ENCODE measurements at regions not wholly inside any gene's neighbourhood (a gene's known extent, or its start where the extent isn't known, plus 50 kb on each side); places are given as distances from the start of the nearest gene placed in this dataset.

- Mint-ChIP-seq H3K4me3 (no peak overlapping the region), H3K36me3 (no peaks in the 10 kb centered on the region), H3K9me3 (peaks cover 10% of the 10 kb centered on the region), H3K4me1 (no peaks in the 10 kb centered on the region), H3K27me3 (no peaks in the 10 kb centered on the region), H3K27ac (no peak overlapping the region)
- no peak for DNase-seq
Observed at GRCh38 chr2:52395912-52396311, 1364.0 kb upstream of the NRXN1 start.

- no peak for DNase-seq
- Mint-ChIP-seq H3K4me3 (no peak overlapping the region), H3K36me3 (no peaks in the 10 kb centered on the region), H3K27me3 (no peaks in the 10 kb centered on the region), H3K9me3 (peaks cover 3% of the 10 kb centered on the region), H3K4me1 (no peaks in the 10 kb centered on the region), H3K27ac (no peak overlapping the region)
Observed at GRCh38 chr2:52391621-52392020, 1359.7 kb upstream of the NRXN1 start.

- Mint-ChIP-seq H3K36me3 (no peaks in the 10 kb centered on the region), H3K9me3 (peaks cover 3% of the 10 kb centered on the region), H3K27me3 (no peaks in the 10 kb centered on the region)
Observed at GRCh38 chr2:52390651-52391050, 1358.7 kb upstream of the NRXN1 start.

GRCh38 chr2:52387937-52388590 is 1356.1 kb upstream of the NRXN1 start:
- Mint-ChIP-seq H3K9me3 (no peaks in the 10 kb centered on the region), H3K27me3 (no peaks in the 10 kb centered on the region), H3K27ac (no peak overlapping the region), H3K36me3 (no peaks in the 10 kb centered on the region), H3K4me3 (no peak overlapping the region), H3K4me1 (no peaks in the 10 kb centered on the region)
- DNase-seq: no peak

More at GRCh38 chr2:52390651-52391050, 1358.7 kb upstream of the NRXN1 start:
- no peak overlapping the region for H3K4me3 Mint-ChIP-seq
- H3K4me1 Mint-ChIP-seq: no peaks in the 10 kb centered on the region
- no peak for DNase-seq
- H3K27ac Mint-ChIP-seq: no peak overlapping the region

- no peak overlapping the region for H3K4me3 Mint-ChIP-seq
- H3K4me1 Mint-ChIP-seq: no peaks in the 10 kb centered on the region
- no peaks in the 10 kb centered on the region for H3K36me3 Mint-ChIP-seq
- no peak for DNase-seq
- no peaks in the 10 kb centered on the region for H3K27me3 Mint-ChIP-seq
- no peak overlapping the region for H3K27ac Mint-ChIP-seq
- H3K9me3 Mint-ChIP-seq: no peaks in the 10 kb centered on the region
Observed at GRCh38 chr2:52386433-52387030, 1354.6 kb upstream of the NRXN1 start.

GRCh38 chr2:52383541-52383940 is 1351.6 kb upstream of the NRXN1 start:
- no peak for DNase-seq
- peaks cover 5% of the 10 kb centered on the region for H3K9me3 Mint-ChIP-seq
- H3K36me3 Mint-ChIP-seq: no peaks in the 10 kb centered on the region
- no peaks in the 10 kb centered on the region for H3K27me3 Mint-ChIP-seq
- H3K4me1 Mint-ChIP-seq: no peaks in the 10 kb centered on the region
- H3K27ac Mint-ChIP-seq: no peak overlapping the region
- no peak overlapping the region for H3K4me3 Mint-ChIP-seq

- H3K9me3 Mint-ChIP-seq: peaks cover 7% of the 10 kb centered on the region
- H3K27me3 Mint-ChIP-seq: no peaks in the 10 kb centered on the region
- no peak overlapping the region for H3K27ac Mint-ChIP-seq
- no peaks in the 10 kb centered on the region for H3K4me1 Mint-ChIP-seq
- no peaks in the 10 kb centered on the region for H3K36me3 Mint-ChIP-seq
- H3K4me3 Mint-ChIP-seq: no peak overlapping the region
- no peak for DNase-seq
Observed at GRCh38 chr2:52369178-52369577, 1337.2 kb upstream of the NRXN1 start.

- no peaks in the 10 kb centered on the region for H3K36me3 Mint-ChIP-seq
- H3K4me1 Mint-ChIP-seq: no peaks in the 10 kb centered on the region
- no peak overlapping the region for H3K4me3 Mint-ChIP-seq
- no peak for DNase-seq
- H3K27ac Mint-ChIP-seq: no peak overlapping the region
- peaks cover 7% of the 10 kb centered on the region for H3K9me3 Mint-ChIP-seq
- H3K27me3 Mint-ChIP-seq: no peaks in the 10 kb centered on the region
Observed at GRCh38 chr2:52368141-52368540, 1336.2 kb upstream of the NRXN1 start.

GRCh38 chr2:52365946-52366345 is 1334.0 kb upstream of the NRXN1 start:
- Mint-ChIP-seq H3K9me3 (peaks cover 5% of the 10 kb centered on the region), H3K27me3 (no peaks in the 10 kb centered on the region), H3K36me3 (no peaks in the 10 kb centered on the region), H3K27ac (no peak overlapping the region), H3K4me1 (no peaks in the 10 kb centered on the region), H3K4me3 (no peak overlapping the region)
- no peak for DNase-seq

GRCh38 chr2:52356556-52356955 is 1324.6 kb upstream of the NRXN1 start:
- no peaks in the 10 kb centered on the region for H3K36me3 Mint-ChIP-seq
- H3K27ac Mint-ChIP-seq: no peak overlapping the region
- no peaks in the 10 kb centered on the region for H3K9me3 Mint-ChIP-seq
- no peaks in the 10 kb centered on the region for H3K27me3 Mint-ChIP-seq
- no peak overlapping the region for H3K4me3 Mint-ChIP-seq
- no peak for DNase-seq
- no peaks in the 10 kb centered on the region for H3K4me1 Mint-ChIP-seq

- no peak overlapping the region for H3K27ac Mint-ChIP-seq
- H3K4me3 Mint-ChIP-seq: no peak overlapping the region
- H3K9me3 Mint-ChIP-seq: peaks cover 4% of the 10 kb centered on the region
- no peaks in the 10 kb centered on the region for H3K27me3 Mint-ChIP-seq
- no peak for DNase-seq
- no peaks in the 10 kb centered on the region for H3K36me3 Mint-ChIP-seq
- no peaks in the 10 kb centered on the region for H3K4me1 Mint-ChIP-seq
Observed at GRCh38 chr2:52347292-52347691, 1315.4 kb upstream of the NRXN1 start.

GRCh38 chr2:52345676-52346075 is 1313.7 kb upstream of the NRXN1 start:
- no peak overlapping the region for H3K27ac Mint-ChIP-seq
- no peaks in the 10 kb centered on the region for H3K27me3 Mint-ChIP-seq
- H3K36me3 Mint-ChIP-seq: no peaks in the 10 kb centered on the region
- H3K9me3 Mint-ChIP-seq: peaks cover 4% of the 10 kb centered on the region
- H3K4me3 Mint-ChIP-seq: no peak overlapping the region
- no peaks in the 10 kb centered on the region for H3K4me1 Mint-ChIP-seq
- DNase-seq: no peak

- H3K4me1 Mint-ChIP-seq: no peaks in the 10 kb centered on the region
- H3K4me3 Mint-ChIP-seq: no peak overlapping the region
- H3K36me3 Mint-ChIP-seq: no peaks in the 10 kb centered on the region
- no peaks in the 10 kb centered on the region for H3K27me3 Mint-ChIP-seq
- no peak for DNase-seq
- no peak overlapping the region for H3K27ac Mint-ChIP-seq
- H3K9me3 Mint-ChIP-seq: peaks cover 4% of the 10 kb centered on the region
Observed at GRCh38 chr2:52345082-52345481, 1313.2 kb upstream of the NRXN1 start.

GRCh38 chr2:52343706-52344266 is 1311.9 kb upstream of the NRXN1 start:
- no peak overlapping the region for H3K27ac Mint-ChIP-seq
- no peak for DNase-seq
- no peaks in the 10 kb centered on the region for H3K4me1 Mint-ChIP-seq
- H3K27me3 Mint-ChIP-seq: no peaks in the 10 kb centered on the region
- H3K9me3 Mint-ChIP-seq: peaks cover 4% of the 10 kb centered on the region
- no peak overlapping the region for H3K4me3 Mint-ChIP-seq
- no peaks in the 10 kb centered on the region for H3K36me3 Mint-ChIP-seq

GRCh38 chr2:52343010-52343409 is 1311.1 kb upstream of the NRXN1 start:
- H3K4me3 Mint-ChIP-seq: no peak overlapping the region
- H3K27me3 Mint-ChIP-seq: no peaks in the 10 kb centered on the region
- peaks cover 7% of the 10 kb centered on the region for H3K9me3 Mint-ChIP-seq
- no peak overlapping the region for H3K27ac Mint-ChIP-seq
- no peaks in the 10 kb centered on the region for H3K36me3 Mint-ChIP-seq
- H3K4me1 Mint-ChIP-seq: no peaks in the 10 kb centered on the region
- DNase-seq: no peak

- Mint-ChIP-seq H3K27me3 (no peaks in the 10 kb centered on the region), H3K4me3 (no peak overlapping the region), H3K9me3 (peaks cover 7% of the 10 kb centered on the region), H3K36me3 (no peaks in the 10 kb centered on the region), H3K27ac (no peak overlapping the region), H3K4me1 (no peaks in the 10 kb centered on the region)
- no peak for DNase-seq
Observed at GRCh38 chr2:52342458-52342857, 1310.5 kb upstream of the NRXN1 start.

Measured in activated naive CD8-positive, alpha-beta T cell treated with anti-CD3 and anti-CD28 coated beads for 36 hours (primary cell).